OCI-LY1 (cell line): ENCODE measurements at regions not wholly inside any gene's neighbourhood (a gene's known extent, or its start where the extent isn't known, plus 50 kb on each side); places are given as distances from the start of the nearest gene placed in this dataset.

Experiments
- EZH2 ChIP-seq: fragments of 200-600 bp; sonication (generic), shearing (Covaris generic); IDR thresholded peaks from 2 replicates; pipeline ENCODE4 v1.8.0; 2017; ENCODE audit warnings: borderline replicate concordance, mixed run types, mild to moderate bottlenecking, antibody characterized with exemption, low read length, moderate library complexity, mixed read lengths
- TF ChIP-seq, protein P1 (sequence below): fragments of 200-600 bp; sonication (generic), shearing (Covaris generic); IDR thresholded peaks from 2 replicates; pipeline ENCODE4 v1.5.1; 2017; ENCODE audit warnings: mild to moderate bottlenecking, antibody characterized with exemption, low read length, moderate library complexity, mixed read lengths

DNA sequence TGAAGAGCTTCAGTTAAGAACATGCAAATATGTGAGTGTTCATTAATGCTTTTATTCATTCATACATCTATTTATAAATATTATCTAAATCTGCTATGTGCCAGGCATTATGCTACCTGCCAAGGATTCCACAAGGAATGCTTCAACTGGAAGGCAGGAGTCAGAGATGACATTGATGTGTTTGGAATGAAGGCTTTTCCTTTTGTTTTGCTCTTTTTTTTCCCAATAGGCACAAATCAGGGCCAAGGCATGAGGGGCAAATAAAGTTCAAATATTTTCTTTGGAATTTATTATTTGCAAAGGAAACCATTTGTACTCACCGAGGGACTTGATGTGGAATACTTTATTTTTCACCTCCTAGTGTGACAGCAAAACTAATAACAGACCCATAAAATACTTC lies 530.3 kb downstream of the ARL4A start:
- TF ChIP-seq, protein P1, sequence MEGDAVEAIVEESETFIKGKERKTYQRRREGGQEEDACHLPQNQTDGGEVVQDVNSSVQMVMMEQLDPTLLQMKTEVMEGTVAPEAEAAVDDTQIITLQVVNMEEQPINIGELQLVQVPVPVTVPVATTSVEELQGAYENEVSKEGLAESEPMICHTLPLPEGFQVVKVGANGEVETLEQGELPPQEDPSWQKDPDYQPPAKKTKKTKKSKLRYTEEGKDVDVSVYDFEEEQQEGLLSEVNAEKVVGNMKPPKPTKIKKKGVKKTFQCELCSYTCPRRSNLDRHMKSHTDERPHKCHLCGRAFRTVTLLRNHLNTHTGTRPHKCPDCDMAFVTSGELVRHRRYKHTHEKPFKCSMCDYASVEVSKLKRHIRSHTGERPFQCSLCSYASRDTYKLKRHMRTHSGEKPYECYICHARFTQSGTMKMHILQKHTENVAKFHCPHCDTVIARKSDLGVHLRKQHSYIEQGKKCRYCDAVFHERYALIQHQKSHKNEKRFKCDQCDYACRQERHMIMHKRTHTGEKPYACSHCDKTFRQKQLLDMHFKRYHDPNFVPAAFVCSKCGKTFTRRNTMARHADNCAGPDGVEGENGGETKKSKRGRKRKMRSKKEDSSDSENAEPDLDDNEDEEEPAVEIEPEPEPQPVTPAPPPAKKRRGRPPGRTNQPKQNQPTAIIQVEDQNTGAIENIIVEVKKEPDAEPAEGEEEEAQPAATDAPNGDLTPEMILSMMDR, result no peak
- no peak for TF ChIP-seq EZH2
